Skeletal muscle tissue (tissue), 3 donors: ENCODE measurements at regions not wholly inside any gene's neighbourhood (a gene's known extent, or its start where the extent isn't known, plus 50 kb on each side); places are given as distances from the start of the nearest gene placed in this dataset.

Source experiments
- H3K27ac ChIP-seq: one replicate; pipeline ENCODE4 v1.7.0; 2013; ENCODE audit warnings: mild to moderate bottlenecking, low read depth, low read length, inconsistent platforms
- H3K27me3 ChIP-seq, 3 donors: one replicate each; pipeline ENCODE4 v1.7.0; 2013; ENCODE audit warnings: low read length in 3 of 3; ENCODE audit not compliant: control insufficient read depth in 3 of 3, insufficient read depth in 3 of 3
- H3K36me3 ChIP-seq, 3 donors: one replicate each; pipeline ENCODE4 v1.7.0; 2013; ENCODE audit warnings: low read length in 3 of 3; ENCODE audit not compliant: control insufficient read depth in 3 of 3, insufficient read depth in 3 of 3
- H3K4me1 ChIP-seq, 3 donors: one replicate each; pipeline ENCODE4 v1.7.0; 2013; ENCODE audit warnings: low read length in 3 of 3, mild to moderate bottlenecking in 3 of 3; ENCODE audit not compliant: control insufficient read depth in 3 of 3, insufficient read depth in 3 of 3
- H3K4me3 ChIP-seq, 3 donors: one replicate each; pipeline ENCODE4 v1.7.0; 2013; ENCODE audit warnings: low read length in 3 of 3
- H3K9ac ChIP-seq, 3 donors: one replicate each; pipeline ENCODE4 v1.7.0; 2013; ENCODE audit warnings: low read length in 3 of 3, mild to moderate bottlenecking in 3 of 3, moderate library complexity in 2 of 3, low read depth in 1 of 3
- H3K9me3 ChIP-seq, 3 donors: one replicate each; pipeline ENCODE4 v1.7.0; 2013; ENCODE audit warnings: low read length in 3 of 3; ENCODE audit not compliant: control insufficient read depth in 3 of 3
- donor health status: Osteomylitis.

GRCh38 chr16:86025706-86026105 is 126.7 kb downstream of the IRF8 start:
- Histone ChIP-seq H3K36me3 (no peaks in the 10 kb centered on the region), H3K27ac (no peak overlapping the region), H3K4me3 (no peak overlapping the region), H3K9ac (no peak overlapping the region), H3K9me3 (peaks cover 7 to 9% (median 7%) of the 10 kb centered on the region in 3 donors), H3K4me1 (peaks cover 0 to 4% (median 0%) of the 10 kb centered on the region in 3 donors), H3K27me3 (peaks cover 4 to 9% (median 6%) of the 10 kb centered on the region in 3 donors)

GRCh38 chr16:86026171-86026910 is 127.4 kb downstream of the IRF8 start:
- Histone ChIP-seq H3K27ac (no peak overlapping the region), H3K36me3 (no peaks in the 10 kb centered on the region), H3K9ac (no peak overlapping the region), H3K27me3 (peaks cover 7 to 15% (median 9%) of the 10 kb centered on the region in 3 donors), H3K9me3 (peaks cover 7 to 9% (median 7%) of the 10 kb centered on the region in 3 donors), H3K4me1 (peaks cover 0 to 4% (median 0%) of the 10 kb centered on the region in 3 donors), H3K4me3 (no peak overlapping the region)

GRCh38 chr16:86026916-86027315 is 128.0 kb downstream of the IRF8 start:
- peaks cover 0 to 4% (median 0%) of the 10 kb centered on the region in 3 donors for H3K4me1 ChIP-seq
- peaks cover 7 to 9% (median 7%) of the 10 kb centered on the region in 3 donors for H3K9me3 ChIP-seq
- no peak overlapping the region for H3K27ac ChIP-seq
- H3K9ac ChIP-seq, result no peak overlapping the region
- H3K36me3 ChIP-seq, result no peaks in the 10 kb centered on the region
- no peak overlapping the region for H3K4me3 ChIP-seq
- peaks cover 9 to 15% (median 9%) of the 10 kb centered on the region in 3 donors for H3K27me3 ChIP-seq

GRCh38 chr16:86027373-86028126 is 128.6 kb downstream of the IRF8 start:
- H3K27ac ChIP-seq, result no peak overlapping the region
- H3K9ac ChIP-seq, result no peak overlapping the region
- H3K4me3 ChIP-seq, result no peak overlapping the region
- no peaks in the 10 kb centered on the region for H3K36me3 ChIP-seq
- H3K4me1 ChIP-seq, result peaks cover 0 to 4% (median 0%) of the 10 kb centered on the region in 3 donors
- H3K27me3 ChIP-seq, result peaks cover 9 to 15% (median 12%) of the 10 kb centered on the region in 3 donors
- H3K9me3 ChIP-seq, result peaks cover 7 to 9% (median 7%) of the 10 kb centered on the region in 3 donors

- Histone ChIP-seq H3K9me3 (peaks cover 2 to 7% (median 7%) of the 10 kb centered on the region in 3 donors), H3K4me1 (peaks cover 0 to 10% (median 6%) of the 10 kb centered on the region in 3 donors), H3K36me3 (no peaks in the 10 kb centered on the region), H3K9ac (no peak overlapping the region), H3K27ac (no peak overlapping the region), H3K4me3 (no peak overlapping the region), H3K27me3 (peaks cover 16 to 22% (median 19%) of the 10 kb centered on the region in 3 donors)
Measured at GRCh38 chr16:86029131-86029741, 130.3 kb downstream of the IRF8 start.

GRCh38 chr16:86030116-86030515 is 131.2 kb downstream of the IRF8 start:
- Histone ChIP-seq H3K36me3 (no peaks in the 10 kb centered on the region), H3K9ac (no peak overlapping the region), H3K4me1 (peaks cover 0 to 10% (median 6%) of the 10 kb centered on the region in 3 donors), H3K27ac (no peak overlapping the region), H3K9me3 (peaks cover under 1% of the 10 kb centered on the region in 3 donors), H3K4me3 (no peak overlapping the region), H3K27me3 (peaks cover 16 to 28% (median 26%) of the 10 kb centered on the region in 3 donors)

- H3K27me3 ChIP-seq, result peaks cover 16 to 33% (median 30%) of the 10 kb centered on the region in 3 donors
Measured at GRCh38 chr16:86031141-86031678, 132.2 kb downstream of the IRF8 start.

GRCh38 chr16:86033016-86033474 is 134.1 kb downstream of the IRF8 start:
- no peak overlapping the region for H3K27ac ChIP-seq
- H3K27me3 ChIP-seq, result peaks cover 16 to 38% (median 36%) of the 10 kb centered on the region in 3 donors
- no peaks in the 10 kb centered on the region for H3K36me3 ChIP-seq
- H3K9me3 ChIP-seq, result no peaks in the 10 kb centered on the region
- H3K9ac ChIP-seq, result no peak overlapping the region
- H3K4me3 ChIP-seq, result peak overlapping the region in 1 of 3 donors; percentile 29
- peaks cover 0 to 10% (median 6%) of the 10 kb centered on the region in 3 donors for H3K4me1 ChIP-seq

More at GRCh38 chr16:86031141-86031678, 132.2 kb downstream of the IRF8 start:
- H3K27ac ChIP-seq, result no peak overlapping the region
- no peaks in the 10 kb centered on the region for H3K36me3 ChIP-seq
- H3K9me3 ChIP-seq, result no peaks in the 10 kb centered on the region
- H3K4me1 ChIP-seq, result peaks cover 0 to 10% (median 6%) of the 10 kb centered on the region in 3 donors
- H3K9ac ChIP-seq, result no peak overlapping the region
- H3K4me3 ChIP-seq, result no peak overlapping the region

- H3K4me1 ChIP-seq, result peaks cover 0 to 10% (median 6%) of the 10 kb centered on the region in 3 donors
- H3K9me3 ChIP-seq, result no peaks in the 10 kb centered on the region
- peaks cover 14 to 43% (median 42%) of the 10 kb centered on the region in 3 donors for H3K27me3 ChIP-seq
- no peak overlapping the region for H3K9ac ChIP-seq
- no peaks in the 10 kb centered on the region for H3K36me3 ChIP-seq
- H3K27ac ChIP-seq, result no peak overlapping the region
- H3K4me3 ChIP-seq, result no peak overlapping the region
Measured at GRCh38 chr16:86033971-86034370, 135.0 kb downstream of the IRF8 start.
